H1 (cell line): ENCODE measurements at regions not wholly inside any gene's neighbourhood (a gene's known extent, or its start where the extent isn't known, plus 50 kb on each side); places are given as distances from the start of the nearest gene placed in this dataset.
A peak's percentile ranks its signal among the peaks of the same experiment; 100 is the strongest.

ENCODE experiments used
- CTCF ChIA-PET: fragments of 300-600 bp; sonication (Branson Sonifier 250); formaldehyde crosslinking; loops from one replicate; lab custom pipeline; 2021; ENCODE audit not compliant: partially characterized antibody; lab: Charles Lee
- POLR2A ChIA-PET: fragments of 300-600 bp; sonication (Branson Sonifier 250); formaldehyde crosslinking; loops from one replicate; lab custom pipeline; 2021; ENCODE audit warnings: inconsistent platforms; ENCODE audit not compliant: partially characterized antibody; lab: Charles Lee
- DNase-seq, 2 experiments: peaks; one replicate each; pipeline versions ENCODE4 v3.0.0 to v3.0.0-alpha.2; 2010 to 2022; ENCODE audit warnings: low spot score in 2 of 2, low read depth in 1 of 2, mixed read lengths in 1 of 2
- FAIRE-seq: peaks from 2 replicates; lab custom pipeline; 2011; peaks lifted over from hg19 to GRCh38; lab: Jason Lieb, UNC
- H2AFZ ChIP-seq: 2 replicates; pipeline ENCODE4 v1.8.1; 2012; ENCODE audit warnings: low read length, inconsistent platforms
- H2AK5ac ChIP-seq: 2 replicates; pipeline ENCODE4 v1.6.1; 2013; ENCODE audit warnings: low read depth, low read length
- H2BK120ac ChIP-seq: replicated peaks from 2 replicates; pipeline ENCODE3; 2013; ENCODE audit warnings: low read depth, low read length, inconsistent platforms
- H2BK12ac ChIP-seq: 2 replicates; pipeline ENCODE4 v1.6.1; 2013; ENCODE audit warnings: low read depth, low read length
- H2BK15ac ChIP-seq: 2 replicates; pipeline ENCODE4 v1.6.1; 2013; ENCODE audit warnings: low read length
- H2BK20ac ChIP-seq: 2 replicates; pipeline ENCODE4 v1.6.1; 2013; ENCODE audit warnings: low read length
- H2BK5ac ChIP-seq: 2 replicates; pipeline ENCODE4 v1.6.1; 2013; ENCODE audit warnings: low read depth, low read length
- H3K14ac ChIP-seq: 2 replicates; pipeline ENCODE4 v1.6.1; 2013; ENCODE audit warnings: inconsistent platforms; ENCODE audit not compliant: insufficient read length
- H3K18ac ChIP-seq: 2 replicates; pipeline ENCODE4 v1.6.1; 2013; ENCODE audit warnings: low read length; ENCODE audit errors: extremely low read depth
- H3K23ac ChIP-seq: 2 replicates; pipeline ENCODE4 v1.6.1; 2013; ENCODE audit warnings: inconsistent platforms; ENCODE audit not compliant: insufficient read length
- H3K23me2 ChIP-seq: 2 replicates; pipeline ENCODE4 v1.6.1; 2013; ENCODE audit warnings: low read depth, low read length
- H3K27ac ChIP-seq: 2 replicates; pipeline ENCODE4 v1.6.1; 2011; ENCODE audit warnings: low read depth, low read length, inconsistent platforms
- H3K27me3 ChIP-seq, 4 experiments: replicated peaks in 1 of 4; 1 replicate in 1 of 4; 2 replicates in 3 of 4; pipeline versions ENCODE4 v1.6.1 to v1.8.1; 2011 to 2013; ENCODE audit warnings: low read length in 3 of 4, mild to moderate bottlenecking in 3 of 4, inconsistent platforms in 2 of 4, mixed read lengths in 2 of 4, moderate library complexity in 1 of 4; ENCODE audit not compliant: control insufficient read depth in 3 of 4, insufficient read depth in 3 of 4; ENCODE audit errors: extremely low read depth in 1 of 4
- H3K36me3 ChIP-seq, 4 experiments: 2 replicates each; pipeline versions ENCODE4 v1.6.1 to v1.8.1; 2011 to 2013; ENCODE audit warnings: mild to moderate bottlenecking in 4 of 4, low read length in 3 of 4, moderate library complexity in 2 of 4, control low read depth in 1 of 4, inconsistent platforms in 1 of 4; ENCODE audit not compliant: insufficient read depth in 4 of 4, control insufficient read depth in 2 of 4
- H3K4ac ChIP-seq: replicated peaks from 2 replicates; pipeline ENCODE3; 2013; ENCODE audit warnings: low read length, low read depth, mixed read lengths, inconsistent platforms; ENCODE audit not compliant: insufficient read length
- H3K4me1 ChIP-seq, 4 experiments: replicated peaks in 1 of 4; 1 replicate in 1 of 4; 2 replicates in 3 of 4; pipeline versions ENCODE4 v1.6.1 to v1.8.1; 2011 to 2013; ENCODE audit warnings: low read length in 3 of 4, inconsistent platforms in 2 of 4, mixed read lengths in 1 of 4; ENCODE audit not compliant: insufficient read depth in 4 of 4, control insufficient read depth in 3 of 4
- H3K4me2 ChIP-seq, 2 experiments: 2 replicates each; pipeline versions ENCODE4 v1.6.1 to v1.8.1; 2011 to 2013; ENCODE audit warnings: low read depth in 2 of 2, low read length in 2 of 2, control low read depth in 1 of 2, inconsistent platforms in 1 of 2, mild to moderate bottlenecking in 1 of 2; ENCODE audit not compliant: insufficient read depth in 1 of 2
- H3K4me3 ChIP-seq, 4 experiments: fragments of 200-600, 300-600 bp in 1 of 4; sonication (generic), shearing (Covaris generic), sonication (Bioruptor Twin) in 1 of 4; 2 replicates each; pipeline versions ENCODE4 v1.5.1 to v1.8.1; 2011 to 2016; ENCODE audit warnings: low read length in 4 of 4, low read depth in 3 of 4, control low read depth in 2 of 4, inconsistent platforms in 2 of 4, mild to moderate bottlenecking in 2 of 4, mixed read lengths in 1 of 4, moderate library complexity in 1 of 4; ENCODE audit not compliant: insufficient read depth in 2 of 4; ENCODE audit errors: extremely low read depth in 1 of 4
- H3K56ac ChIP-seq: replicated peaks from 2 replicates; pipeline ENCODE3; 2013; ENCODE audit warnings: low read depth, mild to moderate bottlenecking, mixed read lengths, low read length, inconsistent platforms; ENCODE audit not compliant: insufficient read length
- H3K79me1 ChIP-seq: 2 replicates; pipeline ENCODE4 v1.6.1; 2013; ENCODE audit warnings: low read depth, low read length, control low read depth
- H3K79me2 ChIP-seq, 2 experiments: 2 replicates each; pipeline versions ENCODE4 v1.6.1 to v1.8.1; 2012 to 2013; ENCODE audit warnings: low read length in 2 of 2, mild to moderate bottlenecking in 2 of 2, inconsistent platforms in 1 of 2; ENCODE audit not compliant: insufficient read depth in 2 of 2, control insufficient read depth in 1 of 2
- H3K9ac ChIP-seq, 4 experiments: replicated peaks in 1 of 4; 1 replicate in 1 of 4; 2 replicates in 3 of 4; pipeline versions ENCODE4 v1.6.1 to v1.8.1; 2011 to 2013; ENCODE audit warnings: low read depth in 3 of 4, low read length in 3 of 4, control low read depth in 2 of 4, mild to moderate bottlenecking in 2 of 4, moderate library complexity in 2 of 4, inconsistent platforms in 1 of 4; ENCODE audit errors: extremely low read depth in 1 of 4
- H3K9me3 ChIP-seq, 2 experiments: 2 replicates each; pipeline versions ENCODE4 v1.6.1 to v1.8.1; 2012 to 2013; ENCODE audit warnings: mild to moderate bottlenecking in 2 of 2, moderate library complexity in 2 of 2, control low read depth in 1 of 2, inconsistent platforms in 1 of 2, low read depth in 1 of 2, low read length in 1 of 2, mixed read lengths in 1 of 2; ENCODE audit not compliant: insufficient read depth in 2 of 2
- H4K20me1 ChIP-seq, 2 experiments: replicated peaks in 1 of 2; 2 replicates each; pipeline versions ENCODE3 to v1.8.1; 2011 to 2013; ENCODE audit warnings: inconsistent platforms in 2 of 2, low read length in 2 of 2, mild to moderate bottlenecking in 1 of 2; ENCODE audit not compliant: insufficient read depth in 2 of 2, control insufficient read depth in 1 of 2
- H4K5ac ChIP-seq: 2 replicates; pipeline ENCODE4 v1.6.1; 2013; ENCODE audit warnings: low read length, low read depth, mixed read lengths, inconsistent platforms; ENCODE audit not compliant: insufficient read length
- H4K8ac ChIP-seq: 2 replicates; pipeline ENCODE4 v1.8.0; 2013; ENCODE audit warnings: mild to moderate bottlenecking, moderate library complexity, low read length, inconsistent platforms; ENCODE audit not compliant: insufficient read depth; ENCODE audit errors: extremely low read depth
- H4K91ac ChIP-seq: replicated peaks from 2 replicates; pipeline ENCODE3; 2013; ENCODE audit warnings: low read length, mixed read lengths, inconsistent platforms; ENCODE audit not compliant: insufficient read length
- EGR1 ChIP-seq: IDR thresholded peaks from 2 replicates; pipeline ENCODE4 v1.6.1; 2011; ENCODE audit warnings: low read depth, low read length, borderline replicate concordance
- GTF2F1 ChIP-seq: IDR thresholded peaks from 2 replicates; pipeline ENCODE4 v1.6.1; 2012; ENCODE audit warnings: low read depth, low read length, improper control_type of control experiment, borderline replicate concordance
- NANOG ChIP-seq: IDR thresholded peaks from 2 replicates; pipeline ENCODE4 v1.6.1; 2011; ENCODE audit warnings: low read length, low read depth, mild to moderate bottlenecking, inconsistent platforms; ENCODE audit not compliant: insufficient read depth, poor library complexity, severe bottlenecking
- ZNF274 ChIP-seq: IDR thresholded peaks from 2 replicates; pipeline ENCODE4 v1.7.0; 2012; ENCODE audit warnings: low read length, borderline replicate concordance; ENCODE audit errors: extremely low read depth
- WGBS, 2 experiments: shearing (Covaris generic) in 1 of 2; methylation state at CpG; one replicate each; pipeline versions ENCODE4 v1.1.6 to v1.1.7; 2013 to 2015; ENCODE audit warnings: low lambda C conversion rate in 2 of 2, mixed read lengths in 2 of 2, inconsistent platforms in 1 of 2, low coverage in 1 of 2, missing lambda C conversion rate in 1 of 2; ENCODE audit not compliant: insufficient replicate concordance in 2 of 2, insufficient coverage in 1 of 2, insufficient read length in 1 of 2; ENCODE audit errors: extremely low coverage in 1 of 2, missing lambda C conversion rate in 1 of 2; 5-methylcytosine and 5-hydroxymethylcytosine counted together

DNA sequence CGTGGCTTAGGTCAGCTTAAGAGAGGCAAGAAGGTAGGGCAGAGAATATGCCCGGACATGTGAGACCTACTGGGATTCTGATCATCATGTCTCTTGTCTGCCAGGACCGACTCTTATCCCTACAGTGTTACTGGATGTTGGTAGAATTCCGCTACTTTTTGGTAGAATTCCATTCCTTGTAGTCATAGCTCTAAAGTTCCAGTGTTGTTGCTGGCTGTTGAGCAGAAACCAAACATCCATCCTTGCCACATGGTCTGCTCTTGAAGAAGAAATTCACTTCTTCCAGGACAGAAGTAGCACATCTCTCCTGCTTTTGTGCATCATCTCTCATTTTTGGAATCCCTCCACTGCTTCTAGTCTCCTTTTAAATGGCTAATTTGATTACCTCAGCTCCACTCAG, 453.7 kb downstream of the RPL10L start:
- H2BK20ac ChIP-seq: no peak overlapping the region
- H2BK120ac ChIP-seq: no peak overlapping the region
- H2AFZ ChIP-seq: peak overlapping the region; percentile 99
- no peak overlapping the region for H3K18ac ChIP-seq
- no peak overlapping the region for H3K9ac ChIP-seq
- no peaks in the 10 kb centered on the region; a peak in 1 of 7 replicates for H3K4me1 ChIP-seq
- no peak overlapping the region for H2BK12ac ChIP-seq
- DNase-seq (no peak), FAIRE-seq (peak; percentile 13)
- WGBS, 2 experiments: 84% methylated on average over 4 of the region's 4 CpGs; no CpG with 5 or more reads in 1 of the 2 experiments
- no peaks in the 10 kb centered on the region for H3K23me2 ChIP-seq
- no peak overlapping the region for H3K56ac ChIP-seq
- POLR2A ChIA-PET: no interaction called here
- H4K8ac ChIP-seq: no peak overlapping the region
- no peak overlapping the region for H4K91ac ChIP-seq
- no peak overlapping the region for H3K27ac ChIP-seq
- H3K4me3 ChIP-seq: no peak overlapping the region
- no peak overlapping the region for H2BK15ac ChIP-seq
- no peaks in the 10 kb centered on the region for H3K36me3 ChIP-seq
- no peak overlapping the region for H3K4ac ChIP-seq
- H3K79me1 ChIP-seq: no peaks in the 10 kb centered on the region
- H3K79me2 ChIP-seq: no peaks in the 10 kb centered on the region
- no peak overlapping the region for H3K23ac ChIP-seq
- H2BK5ac ChIP-seq: no peak overlapping the region; the same call in 1 of the 2 replicates
- no peaks in the 10 kb centered on the region for H4K20me1 ChIP-seq
- H4K5ac ChIP-seq: no peak overlapping the region
- H3K9me3 ChIP-seq: no peaks in the 10 kb centered on the region
- H3K14ac ChIP-seq: no peak overlapping the region
- no peak overlapping the region for H2AK5ac ChIP-seq
- no peak overlapping the region for H3K4me2 ChIP-seq
- no peaks in the 10 kb centered on the region for H3K27me3 ChIP-seq
- CTCF ChIA-PET: interaction anchor here (0.6 kb wide), 1 partner anchor 369 kb away, joined by 3 read pairs; no protein-coding TSS in a partner anchor
- TF ChIP-seq ZNF274 (no peak), NANOG (no peak), EGR1 (no peak), GTF2F1 (no peak)
